SK-N-SH treated with all-trans-retinoic acid at 6 μM for 48 hours (cell line): ENCODE measurements at regions not wholly inside any gene's neighbourhood (a gene's known extent, or its start where the extent isn't known, plus 50 kb on each side); places are given as distances from the start of the nearest gene placed in this dataset.
"Not testable (repeated sequence)": the region's sequence is repeated elsewhere in the genome, so short reads cannot be mapped to it uniquely, and the experiment has no call there.

Experiments
- ATAC-seq: fragments of 200-7000 bp; cut with Tn5 transposase; 3 replicates; pipeline ENCODE4 v1.9.1; 2020; ENCODE audit warnings: mild to moderate bottlenecking, moderate library complexity
- ARNTL ChIP-seq: fragments of 450-650 bp; formaldehyde crosslinking; IDR thresholded peaks from 2 replicates; pipeline ENCODE4 v1.5.0; 2020; ENCODE audit warnings: low read depth, mild to moderate bottlenecking, moderate library complexity, borderline replicate concordance
- CREB5 ChIP-seq: fragments of 250-450 bp; sonication (Bioruptor Pico); IDR thresholded peaks from 2 replicates; pipeline ENCODE4 v1.5.1; 2020; ENCODE audit warnings: low read depth, mild to moderate bottlenecking, moderate library complexity
- CSDC2 ChIP-seq: fragments of 250-450 bp; sonication (Bioruptor Pico); IDR thresholded peaks from 2 replicates; pipeline ENCODE4 v1.5.0; 2020; ENCODE audit warnings: mild to moderate bottlenecking, moderate library complexity
- ESRRG ChIP-seq: fragments of 250-450 bp; sonication (Bioruptor Pico); IDR thresholded peaks from 2 replicates; pipeline ENCODE4 v1.6.1; 2021; ENCODE audit warnings: mild to moderate bottlenecking
- ISL1 ChIP-seq: fragments of 250-450 bp; sonication (Bioruptor Pico); IDR thresholded peaks from 2 replicates; pipeline ENCODE4 v2.1.2; 2022; ENCODE audit warnings: mild to moderate bottlenecking, moderate library complexity
- OSR1 ChIP-seq: fragments of 250-450 bp; sonication (Bioruptor Pico); IDR thresholded peaks from 2 replicates; pipeline ENCODE4 v1.8.0; 2022; ENCODE audit warnings: moderate library complexity, mild to moderate bottlenecking, inconsistent platforms
- PPARA ChIP-seq: fragments of 250-450 bp; sonication (Bioruptor Pico); IDR thresholded peaks from 2 replicates; pipeline ENCODE4 v1.5.0; 2020; ENCODE audit warnings: mild to moderate bottlenecking, borderline replicate concordance
- RARB ChIP-seq: fragments of 250-450 bp; sonication (Bioruptor Pico); IDR thresholded peaks from 2 replicates; pipeline ENCODE4 v1.8.0; 2021; ENCODE audit warnings: mild to moderate bottlenecking, moderate library complexity
- SNAI2 ChIP-seq: fragments of 250-450 bp; sonication (Bioruptor Pico); IDR thresholded peaks from 2 replicates; pipeline ENCODE4 v1.5.0; 2020; ENCODE audit warnings: mild to moderate bottlenecking, moderate library complexity
- TCF4 ChIP-seq: fragments of 250-450 bp; sonication (Bioruptor Pico); IDR thresholded peaks from 2 replicates; pipeline ENCODE4 v1.8.0; 2021; ENCODE audit warnings: mild to moderate bottlenecking, moderate library complexity, borderline replicate concordance
- TOX ChIP-seq: fragments of 250-450 bp; sonication (Bioruptor Pico); IDR thresholded peaks from 2 replicates; pipeline ENCODE4 v1.8.0; 2021; ENCODE audit warnings: mild to moderate bottlenecking, moderate library complexity, borderline replicate concordance
- TSHZ2 ChIP-seq: fragments of 250-450 bp; sonication (Bioruptor Pico); IDR thresholded peaks from 2 replicates; pipeline ENCODE4 v1.5.0; 2020; ENCODE audit warnings: mild to moderate bottlenecking, moderate library complexity
- ZC3H10 ChIP-seq: fragments of 250-450 bp; sonication (Bioruptor Pico); IDR thresholded peaks from 2 replicates; pipeline ENCODE4 v1.5.1; 2021; ENCODE audit warnings: mild to moderate bottlenecking, moderate library complexity
- ZFP3 ChIP-seq: fragments of 250-450 bp; sonication (Bioruptor Pico); IDR thresholded peaks from 2 replicates; pipeline ENCODE4 v1.5.0; 2020; ENCODE audit warnings: mild to moderate bottlenecking, moderate library complexity
- ZFP30 ChIP-seq: fragments of 450-650 bp; formaldehyde crosslinking; IDR thresholded peaks from 2 replicates; pipeline ENCODE4 v1.5.0; 2022; ENCODE audit warnings: mild to moderate bottlenecking, moderate library complexity
- ZNF565 ChIP-seq: fragments of 450-650 bp; formaldehyde crosslinking; conservative IDR thresholded peaks from 2 replicates; pipeline ENCODE4 v1.5.0; 2020; ENCODE audit warnings: low read depth, mild to moderate bottlenecking, moderate library complexity
- ZNF70 ChIP-seq: fragments of 450-650 bp; formaldehyde crosslinking; IDR thresholded peaks from 2 replicates; pipeline ENCODE4 v1.5.0; 2020; ENCODE audit warnings: mild to moderate bottlenecking, moderate library complexity
- TF ChIP-seq, protein P1 (sequence below): fragments of 250-450 bp; sonication (Bioruptor Pico); IDR thresholded peaks from 2 replicates; pipeline ENCODE4 v1.5.1; 2021; ENCODE audit warnings: mild to moderate bottlenecking, moderate library complexity
- TF ChIP-seq, protein P2 (sequence below): fragments of 250-450 bp; sonication (Bioruptor Pico); IDR thresholded peaks from 2 replicates; pipeline ENCODE4 v1.8.0; 2020; ENCODE audit warnings: mild to moderate bottlenecking, moderate library complexity, borderline replicate concordance
- TF ChIP-seq, protein P3 (sequence below): fragments of 250-450 bp; sonication (Bioruptor Pico); IDR thresholded peaks from 2 replicates; pipeline ENCODE4 v1.8.0; 2021; ENCODE audit warnings: low read depth, mild to moderate bottlenecking, moderate library complexity, borderline replicate concordance

DNA sequence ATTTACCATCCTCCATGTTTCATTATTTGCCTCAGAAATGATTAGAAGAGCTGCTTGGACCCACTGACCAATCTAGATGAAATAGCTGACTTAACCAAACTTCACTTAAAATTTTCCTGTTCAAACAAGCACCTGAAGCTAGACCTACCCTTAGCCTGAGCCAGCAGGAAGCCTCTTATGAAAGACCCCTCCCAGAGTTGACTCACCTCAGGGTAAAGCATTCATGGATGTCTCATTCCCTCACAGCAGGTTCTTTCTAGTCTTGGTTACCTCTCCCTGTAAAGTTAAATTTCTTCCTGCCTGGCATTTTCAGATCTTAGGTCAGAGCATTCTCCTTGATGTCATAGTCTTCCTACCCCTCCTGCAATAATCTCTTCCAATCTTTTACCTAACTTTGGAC, 1209.8 kb downstream of the FLRT2 start (continued):
- TF ChIP-seq ZFP30 (CRISPR knock-in tag): no peak
- no peak for TF ChIP-seq PPARA

- ATAC-seq: not testable (repeated sequence)
Measured at GRCh38 chr14:86731427-86731826, 1201.5 kb downstream of the FLRT2 start.

GRCh38 chr14:86723254-86723624, 1193.3 kb downstream of the FLRT2 start:
- no peak for ATAC-seq
- TF ChIP-seq TCF4 (CRISPR knock-in tag) (no peak), SNAI2 (CRISPR knock-in tag) (no peak), ZNF565 (CRISPR knock-in tag) (no peak), RARB (CRISPR knock-in tag) (no peak), PPARA (no peak), ZNF70 (CRISPR knock-in tag) (no peak), CREB5 (no peak), ZC3H10 (CRISPR knock-in tag) (no peak), ARNTL (CRISPR knock-in tag) (no peak), ZFP3 (no peak), OSR1 (CRISPR knock-in tag) (no peak), CSDC2 (CRISPR knock-in tag) (no peak), TOX (CRISPR knock-in tag) (no peak)
- TF ChIP-seq, protein P1, sequence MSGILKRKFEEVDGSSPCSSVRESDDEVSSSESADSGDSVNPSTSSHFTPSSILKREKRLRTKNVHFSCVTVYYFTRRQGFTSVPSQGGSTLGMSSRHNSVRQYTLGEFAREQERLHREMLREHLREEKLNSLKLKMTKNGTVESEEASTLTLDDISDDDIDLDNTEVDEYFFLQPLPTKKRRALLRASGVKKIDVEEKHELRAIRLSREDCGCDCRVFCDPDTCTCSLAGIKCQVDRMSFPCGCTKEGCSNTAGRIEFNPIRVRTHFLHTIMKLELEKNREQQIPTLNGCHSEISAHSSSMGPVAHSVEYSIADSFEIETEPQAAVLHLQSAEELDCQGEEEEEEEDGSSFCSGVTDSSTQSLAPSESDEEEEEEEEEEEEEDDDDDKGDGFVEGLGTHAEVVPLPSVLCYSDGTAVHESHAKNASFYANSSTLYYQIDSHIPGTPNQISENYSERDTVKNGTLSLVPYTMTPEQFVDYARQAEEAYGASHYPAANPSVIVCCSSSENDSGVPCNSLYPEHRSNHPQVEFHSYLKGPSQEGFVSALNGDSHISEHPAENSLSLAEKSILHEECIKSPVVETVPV (CRISPR knock-in tag): no peak

- no peak for TF ChIP-seq ZFP30 (CRISPR knock-in tag)
- no peak for ATAC-seq
Measured at GRCh38 chr14:86722612-86723253, 1192.8 kb downstream of the FLRT2 start.

DNA sequence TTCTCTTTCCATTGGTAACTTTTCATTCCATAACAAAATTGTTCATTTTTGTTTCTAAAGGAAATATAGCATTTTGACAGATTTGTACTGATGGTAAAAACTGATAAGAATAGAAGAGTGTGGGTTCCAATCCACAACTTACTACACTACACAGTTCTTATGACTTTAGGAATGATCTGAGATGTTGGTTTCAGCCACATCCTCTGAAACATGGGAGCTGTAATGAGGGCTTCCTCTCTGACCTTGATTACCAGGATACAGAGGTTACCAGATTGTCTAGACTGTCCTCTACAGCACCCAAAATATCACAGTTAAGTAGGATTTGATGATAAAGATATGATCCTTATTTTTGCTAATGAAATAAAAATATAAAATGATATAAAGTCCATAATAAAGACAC, 1184.6 kb downstream of the FLRT2 start:
- no peak for ATAC-seq
- TF ChIP-seq ZNF565 (CRISPR knock-in tag): no peak
- no peak for TF ChIP-seq PPARA
- TF ChIP-seq, protein P1 (CRISPR knock-in tag): no peak

- no peak for ATAC-seq
- TF ChIP-seq ISL1 (CRISPR knock-in tag): no peak
- no peak for TF ChIP-seq ZC3H10 (CRISPR knock-in tag)
- TF ChIP-seq, protein P2, sequence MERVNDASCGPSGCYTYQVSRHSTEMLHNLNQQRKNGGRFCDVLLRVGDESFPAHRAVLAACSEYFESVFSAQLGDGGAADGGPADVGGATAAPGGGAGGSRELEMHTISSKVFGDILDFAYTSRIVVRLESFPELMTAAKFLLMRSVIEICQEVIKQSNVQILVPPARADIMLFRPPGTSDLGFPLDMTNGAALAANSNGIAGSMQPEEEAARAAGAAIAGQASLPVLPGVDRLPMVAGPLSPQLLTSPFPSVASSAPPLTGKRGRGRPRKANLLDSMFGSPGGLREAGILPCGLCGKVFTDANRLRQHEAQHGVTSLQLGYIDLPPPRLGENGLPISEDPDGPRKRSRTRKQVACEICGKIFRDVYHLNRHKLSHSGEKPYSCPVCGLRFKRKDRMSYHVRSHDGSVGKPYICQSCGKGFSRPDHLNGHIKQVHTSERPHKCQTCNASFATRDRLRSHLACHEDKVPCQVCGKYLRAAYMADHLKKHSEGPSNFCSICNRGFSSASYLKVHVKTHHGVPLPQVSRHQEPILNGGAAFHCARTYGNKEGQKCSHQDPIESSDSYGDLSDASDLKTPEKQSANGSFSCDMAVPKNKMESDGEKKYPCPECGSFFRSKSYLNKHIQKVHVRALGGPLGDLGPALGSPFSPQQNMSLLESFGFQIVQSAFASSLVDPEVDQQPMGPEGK (CRISPR knock-in tag): no peak
- no peak for TF ChIP-seq ZNF565 (CRISPR knock-in tag)
- TF ChIP-seq, protein P1 (CRISPR knock-in tag): no peak
- TF ChIP-seq RARB (CRISPR knock-in tag): no peak
- TF ChIP-seq SNAI2 (CRISPR knock-in tag): no peak
- no peak for TF ChIP-seq ZNF70 (CRISPR knock-in tag)
- TF ChIP-seq ESRRG: no peak
- TF ChIP-seq TOX (CRISPR knock-in tag): no peak
- TF ChIP-seq, protein P3, sequence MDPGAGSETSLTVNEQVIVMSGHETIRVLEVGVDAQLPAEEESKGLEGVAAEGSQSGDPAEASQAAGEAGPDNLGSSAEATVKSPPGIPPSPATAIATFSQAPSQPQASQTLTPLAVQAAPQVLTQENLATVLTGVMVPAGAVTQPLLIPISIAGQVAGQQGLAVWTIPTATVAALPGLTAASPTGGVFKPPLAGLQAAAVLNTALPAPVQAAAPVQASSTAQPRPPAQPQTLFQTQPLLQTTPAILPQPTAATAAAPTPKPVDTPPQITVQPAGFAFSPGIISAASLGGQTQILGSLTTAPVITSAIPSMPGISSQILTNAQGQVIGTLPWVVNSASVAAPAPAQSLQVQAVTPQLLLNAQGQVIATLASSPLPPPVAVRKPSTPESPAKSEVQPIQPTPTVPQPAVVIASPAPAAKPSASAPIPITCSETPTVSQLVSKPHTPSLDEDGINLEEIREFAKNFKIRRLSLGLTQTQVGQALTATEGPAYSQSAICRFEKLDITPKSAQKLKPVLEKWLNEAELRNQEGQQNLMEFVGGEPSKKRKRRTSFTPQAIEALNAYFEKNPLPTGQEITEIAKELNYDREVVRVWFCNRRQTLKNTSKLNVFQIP (CRISPR knock-in tag): no peak
- no peak for TF ChIP-seq PPARA
- TF ChIP-seq OSR1 (CRISPR knock-in tag): no peak
- no peak for TF ChIP-seq TSHZ2 (CRISPR knock-in tag)
- no peak for TF ChIP-seq ARNTL (CRISPR knock-in tag)
Measured at GRCh38 chr14:86714153-86714552, 1184.2 kb downstream of the FLRT2 start.
